SK-N-DZ (cell line): ENCODE measurements at regions not wholly inside any gene's neighbourhood (a gene's known extent, or its start where the extent isn't known, plus 50 kb on each side); places are given as distances from the start of the nearest gene placed in this dataset.

ENCODE experiments used
- DNase-seq: peaks from one replicate; pipeline ENCODE4 v3.0.0-alpha.2; 2015; ENCODE audit warnings: low spot score

DNA sequence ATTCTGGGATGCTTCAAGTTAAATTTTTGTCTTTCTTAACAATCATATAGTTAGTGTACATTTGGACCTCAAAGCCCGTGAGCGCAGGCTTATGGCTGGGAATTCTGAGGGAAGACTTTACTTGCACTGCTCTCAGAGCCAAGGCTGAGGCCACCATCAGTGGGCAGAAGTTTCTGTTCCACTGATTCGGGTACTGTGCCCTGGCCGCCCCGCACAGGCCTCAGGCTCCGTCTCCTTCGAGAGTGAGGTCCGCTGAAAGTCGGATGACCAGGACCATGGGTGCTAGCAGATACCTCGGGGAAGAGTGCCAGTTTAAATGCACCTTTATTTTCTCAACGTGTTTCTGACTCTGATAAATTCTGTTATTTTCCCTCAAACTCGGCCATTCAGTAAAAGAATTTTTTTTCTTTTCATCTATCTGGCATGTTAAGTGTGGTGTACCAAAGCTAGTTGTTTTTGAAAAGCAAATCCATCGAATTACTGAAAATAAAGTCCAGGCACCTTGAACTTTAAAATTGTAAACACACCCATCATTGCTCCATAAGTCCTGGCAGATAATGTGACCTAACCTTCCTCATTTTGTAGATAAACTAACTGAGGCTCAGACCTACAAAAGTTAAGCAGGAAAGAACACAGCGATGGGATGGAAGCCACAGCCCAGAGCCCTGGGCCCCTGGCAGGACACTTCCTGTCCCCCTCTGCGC, 126.7 kb downstream of the SOX1 start:
- DNase-seq: no peak

DNA sequence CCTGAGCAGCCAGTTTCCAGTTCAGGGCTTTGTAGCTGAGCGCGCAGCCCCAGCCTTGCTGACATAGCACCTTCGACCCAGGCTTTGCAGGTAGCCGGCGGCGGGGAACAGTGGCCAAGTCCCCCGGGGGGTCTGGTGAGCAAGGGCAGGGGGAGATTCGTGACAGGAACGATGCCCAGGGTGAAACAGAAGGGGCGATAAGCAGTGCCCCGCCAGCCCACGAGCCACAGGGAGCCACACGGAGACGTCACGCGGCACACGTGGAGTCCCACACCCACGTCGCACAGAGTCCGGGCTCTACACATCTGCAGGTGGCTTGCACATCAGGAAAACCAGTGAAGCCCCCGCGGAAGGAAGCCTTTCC, 127.2 kb downstream of the SOX1 start:
- no peak for DNase-seq

DNA sequence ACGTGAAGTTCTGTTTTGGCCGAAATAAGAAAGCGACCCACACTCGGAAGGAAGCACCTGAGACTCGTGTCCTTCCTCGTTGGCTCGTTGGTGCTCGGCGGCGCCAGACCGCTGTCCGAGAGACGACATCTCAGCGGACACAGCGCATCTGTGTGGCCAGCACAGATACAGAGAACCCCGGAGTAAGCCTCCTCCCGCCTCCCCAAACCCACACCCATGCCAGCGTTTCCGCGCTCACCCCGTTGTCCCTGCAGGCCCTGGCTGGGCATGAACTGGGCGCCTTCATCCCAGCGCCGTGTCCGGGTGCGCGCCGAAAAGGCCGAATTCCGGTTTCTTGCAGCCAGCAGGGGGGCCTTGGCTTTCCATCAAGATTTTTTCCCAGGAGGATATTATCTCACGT, 127.6 kb downstream of the SOX1 start:
- DNase-seq: no peak

DNA sequence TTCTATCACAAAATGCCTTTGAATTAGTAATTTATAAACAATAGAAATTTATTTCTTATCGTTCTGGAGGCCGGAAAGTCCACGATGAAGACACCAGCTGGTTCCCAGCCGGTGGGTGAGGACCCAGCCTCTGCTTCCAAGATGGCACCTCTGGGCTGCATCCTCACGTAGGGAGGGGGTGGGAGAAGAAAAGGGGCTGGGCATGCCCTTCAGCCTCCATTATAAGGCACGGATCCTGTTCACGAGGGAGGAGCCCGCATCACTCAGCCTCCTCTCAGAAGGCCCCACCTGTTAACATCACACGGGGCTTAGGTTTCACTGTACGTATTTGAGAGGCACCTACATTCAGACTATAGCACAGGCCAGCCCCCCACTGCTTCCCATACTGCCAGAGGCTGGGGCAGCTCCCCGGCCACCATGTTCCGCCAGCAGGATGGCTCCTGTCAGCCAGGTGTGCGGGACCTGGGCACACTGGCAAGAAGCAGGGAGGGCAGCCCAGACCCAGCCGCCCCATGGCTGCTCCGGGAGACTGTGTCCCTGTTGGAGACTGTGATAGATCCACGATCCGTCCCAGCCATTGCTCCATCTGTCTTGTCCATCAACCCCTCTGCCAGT, 131.6 kb downstream of the SOX1 start:
- DNase-seq: no peak

DNA sequence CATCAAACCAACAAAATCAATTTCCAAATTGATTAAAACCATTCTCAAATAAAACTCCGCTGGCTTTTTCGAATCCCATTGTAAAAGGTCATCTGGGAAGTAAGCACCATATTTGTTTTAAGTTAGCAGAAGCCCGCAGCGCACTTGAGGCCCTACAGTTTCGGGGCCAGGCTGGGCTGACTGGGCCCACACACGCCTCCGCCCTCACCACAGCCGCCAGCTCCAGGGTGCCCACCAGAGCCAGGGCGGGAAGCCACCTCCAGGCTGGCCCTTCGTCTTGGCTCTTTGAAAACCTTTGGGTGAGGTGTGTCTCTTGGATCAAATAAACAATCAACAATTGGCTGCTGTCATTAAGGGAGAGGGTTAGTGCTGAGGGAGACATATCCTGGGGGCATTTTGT, 133.3 kb downstream of the SOX1 start:
- DNase-seq: no peak

DNA sequence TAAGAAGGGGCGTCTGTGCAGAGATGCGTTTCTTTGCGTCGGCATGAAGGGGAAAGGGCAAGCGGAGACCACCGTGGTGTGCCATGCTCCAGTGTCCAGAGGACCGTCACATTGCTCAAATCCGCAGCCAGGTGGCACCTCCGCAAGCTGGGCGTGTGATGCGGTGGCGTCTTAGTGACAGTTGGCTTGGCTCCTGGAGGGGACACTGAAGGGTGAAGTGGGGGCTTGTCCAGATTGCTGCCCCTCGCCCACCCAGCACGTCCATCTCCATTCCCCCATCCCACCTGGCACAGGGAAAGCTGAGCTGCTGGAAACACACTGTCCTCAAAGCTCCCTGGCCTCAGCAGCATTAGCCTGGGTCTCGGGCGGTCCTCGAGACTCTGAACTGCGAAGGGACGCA, 135.3 kb downstream of the SOX1 start:
- no peak for DNase-seq

DNA sequence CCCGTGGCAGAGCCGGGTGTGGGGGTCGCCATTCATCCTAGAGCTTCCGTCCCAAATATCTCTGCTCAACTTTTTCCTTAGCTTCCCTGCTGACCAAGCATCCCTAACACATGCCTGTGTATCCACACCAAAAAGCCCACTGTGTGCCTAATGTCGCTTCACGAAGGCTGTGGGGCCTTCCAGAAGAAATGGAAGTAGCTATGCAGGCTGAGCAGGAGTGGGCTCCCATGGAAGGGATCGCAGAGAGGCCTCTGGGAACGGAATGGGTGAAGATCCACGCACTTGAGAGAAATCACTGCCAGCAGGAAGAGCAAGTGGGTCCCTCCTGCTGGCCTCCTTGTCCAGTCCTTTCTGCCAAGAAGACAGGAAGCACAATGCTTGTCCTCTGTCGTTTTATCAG, 136.0 kb downstream of the SOX1 start:
- no peak for DNase-seq

DNA sequence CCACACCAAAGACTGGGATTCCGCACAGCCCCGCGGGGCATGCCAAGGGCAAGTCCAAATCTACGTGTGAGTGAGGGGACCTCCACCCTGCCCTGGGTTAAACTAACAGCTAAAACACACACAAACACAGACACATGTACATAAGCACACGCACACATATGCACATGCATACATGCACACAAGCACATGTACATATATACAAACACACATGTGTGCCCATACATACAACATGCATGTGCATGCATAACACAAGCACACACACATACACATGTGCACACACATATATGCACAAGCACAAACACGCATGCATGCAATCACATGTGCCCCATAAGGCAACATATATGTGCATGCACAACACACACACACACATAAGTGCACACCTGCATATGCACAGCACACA, 136.7 kb downstream of the SOX1 start:
- DNase-seq: no peak

DNA sequence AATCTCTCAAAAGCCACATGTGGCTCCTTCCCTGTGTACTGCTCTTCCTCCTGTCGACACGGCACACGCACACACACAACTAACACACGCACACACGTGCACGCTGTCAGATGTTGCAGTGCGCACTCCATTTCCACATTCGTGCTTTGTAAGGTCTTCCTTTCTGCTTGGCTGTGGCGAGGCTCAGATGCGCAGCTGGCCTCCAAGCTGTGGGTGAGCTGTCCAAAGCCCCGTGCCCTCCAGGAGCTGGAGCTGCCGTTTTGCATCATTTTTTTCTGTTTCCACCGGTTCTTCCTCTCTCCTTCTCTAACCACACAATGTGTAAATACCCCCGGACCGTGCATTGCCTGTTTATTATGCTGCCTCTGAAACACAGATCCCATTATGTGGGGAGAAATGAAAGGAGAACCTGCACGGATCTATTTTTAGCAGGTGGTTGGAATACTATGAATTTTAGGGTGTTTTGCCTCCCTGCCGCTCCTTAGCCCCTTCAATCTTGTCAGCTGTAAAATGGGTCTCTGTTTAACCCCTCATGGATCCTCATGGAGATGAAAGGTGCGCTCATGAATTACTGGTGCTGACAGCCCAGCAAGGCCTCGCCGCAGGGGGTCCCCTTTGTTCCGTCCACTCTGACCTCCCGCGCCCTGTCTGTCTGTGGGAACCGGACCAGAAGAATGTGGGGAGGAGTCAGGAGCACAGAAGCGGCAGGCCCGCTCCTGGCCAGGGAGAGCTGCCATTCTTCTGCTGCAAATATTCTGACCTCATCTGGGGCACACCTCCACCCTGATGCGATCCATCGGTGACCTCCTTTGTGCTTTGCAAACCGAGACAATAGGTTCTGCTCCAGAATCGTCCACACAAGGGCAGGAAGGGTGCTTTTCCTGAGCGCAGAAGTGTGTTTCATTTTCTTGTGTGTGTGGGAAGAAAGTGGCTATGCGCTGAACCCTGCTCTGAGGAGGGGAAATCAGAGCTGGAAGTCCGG, 137.7 kb downstream of the SOX1 start:
- no peak for DNase-seq

DNA sequence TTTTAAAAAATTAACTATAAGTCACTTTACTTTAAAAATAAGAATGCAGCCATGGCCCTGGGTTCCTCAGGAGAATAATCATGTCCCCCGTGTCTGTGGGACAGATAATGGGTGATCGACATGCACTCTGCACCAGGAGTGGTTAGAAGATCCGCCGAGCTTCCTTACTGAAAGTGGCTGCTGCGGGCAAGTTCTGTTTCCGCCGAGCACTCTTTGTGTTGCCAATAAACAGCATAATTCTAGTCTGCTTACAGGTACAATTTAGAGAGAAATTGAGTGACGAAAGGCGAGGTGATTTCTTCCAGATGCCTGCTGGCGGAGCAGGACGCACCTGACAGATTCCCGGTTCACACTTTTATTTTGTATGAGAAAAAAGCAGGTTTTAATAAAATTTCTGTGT, 139.0 kb downstream of the SOX1 start:
- DNase-seq: no peak

DNA sequence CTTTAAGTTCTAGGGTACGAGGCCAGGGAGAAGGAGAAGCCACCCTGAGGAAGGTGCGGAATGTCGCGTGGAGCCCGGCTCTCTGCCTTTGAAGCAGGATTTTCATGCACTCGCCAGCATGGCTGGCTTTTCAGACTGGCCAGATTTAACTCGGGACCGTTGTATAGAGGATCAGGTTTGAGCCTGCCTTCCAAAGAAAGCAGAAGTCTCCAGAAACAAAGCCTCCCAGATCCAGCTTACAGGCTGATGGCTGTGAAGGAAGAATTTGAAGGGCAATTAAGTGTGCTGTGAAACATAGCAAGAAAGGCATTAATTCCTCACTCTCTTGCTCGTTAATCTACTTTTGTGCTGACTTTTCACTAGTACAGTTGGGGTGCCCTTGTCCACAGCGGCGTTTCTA, 140.2 kb downstream of the SOX1 start:
- DNase-seq: no peak

DNA sequence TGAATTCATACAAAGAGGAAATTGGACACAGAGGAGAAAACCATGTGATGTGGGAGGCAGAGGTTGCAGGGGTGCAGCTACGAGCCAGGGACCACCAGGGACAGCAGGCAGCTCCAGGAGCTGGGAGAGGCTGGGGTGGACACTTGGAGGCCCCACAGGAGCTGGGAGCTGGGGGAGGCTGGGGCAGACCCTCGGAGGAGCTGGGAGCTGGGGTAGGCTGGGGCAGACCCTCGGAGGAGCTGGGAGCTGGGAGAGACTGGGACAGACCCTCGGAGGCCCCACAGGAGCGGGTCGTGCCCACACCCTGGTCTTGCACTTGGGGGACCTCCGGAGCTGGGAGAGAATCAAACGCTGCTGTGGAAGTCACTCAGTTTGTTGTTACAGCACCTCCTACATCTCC, 141.7 kb downstream of the SOX1 start:
- DNase-seq: no peak

DNA sequence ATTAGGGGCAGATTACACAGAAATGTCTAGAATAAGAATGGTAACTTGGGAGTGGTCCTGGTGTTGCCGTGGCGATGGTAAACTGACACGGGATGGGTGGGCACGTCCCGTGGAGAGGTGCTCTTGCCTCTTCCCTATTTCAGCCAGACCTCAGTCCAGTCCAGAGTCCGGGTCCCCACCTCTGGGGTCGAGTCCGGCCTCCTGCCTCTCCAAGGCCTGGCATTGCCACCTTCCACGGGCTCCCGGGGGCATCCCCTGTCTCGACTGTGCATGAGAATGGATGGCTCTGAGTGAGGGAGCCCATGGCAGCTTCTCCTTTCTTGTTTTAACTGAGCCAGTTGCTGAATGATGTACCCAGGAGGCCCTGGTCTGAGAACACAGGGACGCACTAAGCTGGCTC, 142.3 kb downstream of the SOX1 start:
- no peak for DNase-seq

DNA sequence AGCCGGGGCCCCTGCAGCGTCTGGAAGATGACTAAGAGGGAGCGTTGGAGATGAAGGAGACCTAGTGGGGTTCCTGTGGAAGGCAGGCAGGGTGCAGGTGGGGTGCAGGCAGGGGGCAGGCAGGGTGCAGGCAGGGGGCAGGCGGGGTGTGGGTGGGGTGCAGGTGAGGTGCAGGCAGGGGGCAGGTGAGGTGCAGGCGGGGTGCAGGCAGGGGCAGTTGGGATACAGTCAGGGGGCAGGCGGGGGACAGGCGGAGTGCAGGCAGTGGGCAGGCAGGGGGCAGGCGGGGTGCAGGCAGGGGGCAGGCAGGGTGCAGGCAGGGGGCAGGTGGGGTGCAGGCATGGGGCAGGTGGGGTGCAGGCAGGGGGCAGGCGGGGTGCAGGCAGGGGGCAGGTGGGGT, 142.8 kb downstream of the SOX1 start:
- DNase-seq: no peak

DNA sequence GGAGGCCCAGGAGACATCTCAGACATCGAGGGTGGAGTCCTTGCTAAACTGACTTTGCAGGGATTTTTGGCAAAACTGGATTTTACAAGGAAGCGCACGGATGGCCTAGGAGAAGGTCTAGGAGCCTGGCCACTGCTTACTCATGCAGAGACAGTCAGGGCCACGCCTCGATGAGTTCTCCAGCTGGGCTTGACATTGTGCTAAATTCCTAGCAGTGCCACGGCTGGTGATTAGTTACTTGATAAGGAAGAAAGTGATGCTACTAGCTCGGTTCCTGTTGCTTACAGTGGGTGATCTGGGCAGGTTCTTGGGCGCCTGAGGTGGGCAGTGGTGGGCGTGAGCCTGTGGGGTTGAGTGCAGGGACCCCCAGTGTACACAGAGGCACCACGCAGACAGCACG, 143.4 kb downstream of the SOX1 start:
- no peak for DNase-seq

DNA sequence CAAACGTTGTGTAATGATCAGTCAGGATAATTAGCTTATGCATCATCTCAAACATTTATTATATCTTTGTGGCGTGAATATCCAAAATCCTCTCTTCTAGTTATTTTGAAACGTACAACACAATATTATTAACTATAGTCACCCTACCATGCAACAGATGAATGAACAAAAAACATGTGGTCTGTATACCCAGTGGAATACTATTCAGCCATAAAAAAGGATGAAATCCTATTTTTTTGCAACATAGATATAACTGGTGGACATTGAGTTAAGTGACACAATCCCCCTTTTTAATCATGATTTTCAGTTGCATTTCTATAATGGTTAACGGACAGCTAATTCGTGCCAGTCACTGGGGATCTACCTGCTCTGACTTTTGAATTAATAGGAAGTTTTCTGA, 145.6 kb downstream of the SOX1 start:
- DNase-seq: no peak

DNA sequence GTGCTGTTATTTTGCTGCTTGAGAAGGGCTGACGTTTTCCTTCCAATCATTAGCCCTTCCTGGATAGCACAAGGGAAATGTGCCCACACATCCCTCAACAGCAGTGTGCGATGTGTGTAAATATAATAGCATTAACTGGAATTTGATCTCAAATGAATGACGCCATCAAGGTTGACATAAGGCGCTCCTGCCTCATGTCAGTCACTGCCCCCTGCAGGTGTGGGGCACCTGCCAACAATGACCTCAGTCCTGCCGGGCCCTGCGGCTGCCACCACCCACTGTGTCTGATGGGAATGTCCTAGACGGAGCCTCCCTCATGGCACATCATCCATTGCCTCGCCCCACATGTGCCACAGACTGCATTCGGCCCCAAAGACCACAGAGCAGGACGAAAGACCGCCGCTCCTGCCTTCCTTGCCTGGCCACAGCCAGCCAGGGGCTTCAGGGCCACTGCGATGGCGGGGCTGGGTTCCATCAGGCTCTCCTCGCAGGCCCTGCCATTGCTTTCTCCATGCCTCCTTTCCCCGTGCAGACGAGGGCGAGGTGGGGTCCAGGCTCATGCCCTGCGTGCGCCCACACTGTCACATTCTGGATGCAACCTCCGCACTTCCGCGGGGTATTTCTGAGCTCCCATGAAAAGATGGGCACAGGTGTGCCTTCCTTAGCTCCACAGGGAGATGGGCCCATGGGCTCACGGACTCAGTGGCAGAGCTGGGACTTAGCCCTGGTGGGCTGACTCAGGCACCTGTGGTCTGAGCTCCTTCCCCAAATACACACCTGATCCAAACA, 146.7 kb downstream of the SOX1 start:
- no peak for DNase-seq

DNA sequence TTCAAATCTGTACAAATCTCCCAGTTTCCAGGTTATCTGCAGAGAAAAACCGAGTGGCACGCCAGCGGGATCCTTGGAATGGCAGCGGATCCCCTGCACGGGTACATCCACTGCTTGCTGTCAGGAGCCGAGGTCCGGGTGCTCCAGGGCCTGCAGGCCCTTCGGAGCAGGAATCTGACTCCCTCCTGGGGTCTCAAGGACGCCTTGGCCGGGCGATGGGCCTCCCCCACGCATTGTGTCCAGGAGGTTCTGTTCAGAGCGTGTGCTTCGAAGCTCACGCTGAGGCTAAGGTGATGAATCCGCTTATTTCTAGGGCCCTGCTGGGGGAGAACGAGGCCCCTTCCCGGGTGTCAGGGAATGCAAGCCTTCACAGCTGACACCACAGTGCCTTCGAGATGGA, 148.9 kb downstream of the SOX1 start:
- DNase-seq: no peak

DNA sequence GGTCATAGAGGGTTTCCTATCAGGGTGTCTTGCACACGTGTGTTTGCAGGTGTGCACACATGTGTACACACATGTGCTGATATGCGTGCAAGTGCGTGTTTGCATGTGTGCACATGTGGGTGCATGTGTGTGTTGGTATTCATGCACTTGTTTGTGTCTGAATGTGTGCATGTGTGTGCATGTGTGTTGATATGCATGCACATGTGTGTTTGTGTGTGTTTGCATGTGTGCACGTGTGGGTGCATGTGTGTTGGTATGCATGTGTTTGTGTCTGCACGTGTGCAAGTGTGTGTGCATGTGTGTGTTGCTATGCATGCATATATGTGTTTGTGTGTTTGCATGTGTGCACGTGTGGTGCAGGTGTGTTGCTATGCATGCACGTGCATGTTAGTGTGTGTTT, 150.5 kb downstream of the SOX1 start:
- no peak for DNase-seq

DNA sequence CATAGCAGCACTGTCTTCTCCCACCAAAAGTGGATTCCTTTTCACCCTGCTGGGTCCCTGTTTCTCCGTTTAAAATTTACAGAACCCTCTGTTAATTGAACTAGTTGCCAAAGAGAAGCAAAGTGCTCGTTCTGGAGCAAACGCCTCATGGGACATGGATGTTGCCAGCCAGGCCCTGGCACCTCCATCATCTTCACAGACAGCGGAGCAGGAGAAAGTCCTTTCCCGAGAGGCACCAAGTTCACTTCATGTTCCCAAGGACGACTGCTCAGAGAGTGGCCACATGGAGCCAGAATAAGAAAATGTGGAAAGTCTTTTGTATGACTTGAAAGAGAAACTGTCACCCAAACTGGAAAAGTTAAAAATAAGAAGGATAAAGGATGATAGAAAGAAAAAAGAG, 151.5 kb downstream of the SOX1 start:
- no peak for DNase-seq

DNA sequence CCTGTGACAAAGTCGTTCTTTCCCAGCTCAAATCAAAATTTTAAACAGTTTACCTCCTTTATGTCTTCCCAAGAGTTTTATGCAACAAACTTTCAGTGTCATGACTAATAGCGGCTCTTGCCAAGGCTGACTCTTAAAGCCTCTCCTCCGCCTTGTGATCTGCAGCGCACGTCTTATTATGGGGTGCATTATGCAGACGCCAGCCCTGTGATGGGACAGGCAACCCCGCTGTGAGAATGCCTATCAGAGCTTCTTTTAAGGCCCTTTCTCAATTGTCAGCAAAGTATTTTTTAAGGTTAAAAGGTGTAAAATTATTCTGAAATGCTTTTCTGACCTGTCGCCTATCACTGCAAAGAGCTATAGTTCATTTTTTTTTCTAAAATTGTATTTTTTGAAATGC, 152.8 kb downstream of the SOX1 start:
- DNase-seq: no peak

DNA sequence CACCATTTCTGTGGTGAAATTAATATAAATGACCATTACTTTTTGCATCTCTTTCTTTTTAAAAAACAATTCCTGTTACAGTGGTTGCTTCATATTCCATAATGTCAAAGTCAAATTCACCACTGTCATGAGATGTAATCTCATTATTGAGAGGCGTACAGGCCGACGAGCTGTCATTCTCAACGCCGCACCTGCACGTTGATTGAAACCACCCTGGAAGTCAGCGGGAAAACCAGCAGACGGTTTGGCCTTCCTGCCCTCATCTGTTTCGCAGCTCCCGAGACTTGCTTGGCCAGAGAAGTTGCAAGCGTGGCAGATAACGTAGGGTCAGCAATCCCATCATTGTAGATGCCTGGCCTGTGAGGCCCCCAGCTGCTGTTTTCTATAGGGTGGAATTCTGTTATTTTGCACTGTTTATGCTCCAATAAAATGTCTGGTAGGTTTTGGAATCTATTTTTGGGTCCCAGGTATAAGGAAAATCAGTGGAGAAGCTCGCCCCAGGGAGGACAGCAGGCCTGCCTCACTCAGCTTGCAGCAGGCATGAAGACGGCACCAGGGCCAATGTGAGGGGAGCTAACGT, 153.4 kb downstream of the SOX1 start:
- DNase-seq: peak; percentile 7
